Fibroblast of mammary gland (primary cell): ENCODE measurements at regions not wholly inside any gene's neighbourhood (a gene's known extent, or its start where the extent isn't known, plus 50 kb on each side); places are given as distances from the start of the nearest gene placed in this dataset.

Source experiments
- DNase-seq: peaks from one replicate; pipeline ENCODE4 v3.0.0-alpha.2; 2010; ENCODE audit warnings: low read depth
- H3K4me3 ChIP-seq: 2 replicates; pipeline ENCODE4 v1.5.1; 2011; ENCODE audit warnings: low read depth, mild to moderate bottlenecking, low read length, moderate library complexity; ENCODE audit not compliant: control insufficient read depth
- CTCF ChIP-seq: conservative IDR thresholded peaks from 2 replicates; pipeline ENCODE4 v1.5.1; 2011; ENCODE audit warnings: low read depth, low read length, inconsistent platforms; ENCODE audit not compliant: control insufficient read depth, insufficient read depth

DNA sequence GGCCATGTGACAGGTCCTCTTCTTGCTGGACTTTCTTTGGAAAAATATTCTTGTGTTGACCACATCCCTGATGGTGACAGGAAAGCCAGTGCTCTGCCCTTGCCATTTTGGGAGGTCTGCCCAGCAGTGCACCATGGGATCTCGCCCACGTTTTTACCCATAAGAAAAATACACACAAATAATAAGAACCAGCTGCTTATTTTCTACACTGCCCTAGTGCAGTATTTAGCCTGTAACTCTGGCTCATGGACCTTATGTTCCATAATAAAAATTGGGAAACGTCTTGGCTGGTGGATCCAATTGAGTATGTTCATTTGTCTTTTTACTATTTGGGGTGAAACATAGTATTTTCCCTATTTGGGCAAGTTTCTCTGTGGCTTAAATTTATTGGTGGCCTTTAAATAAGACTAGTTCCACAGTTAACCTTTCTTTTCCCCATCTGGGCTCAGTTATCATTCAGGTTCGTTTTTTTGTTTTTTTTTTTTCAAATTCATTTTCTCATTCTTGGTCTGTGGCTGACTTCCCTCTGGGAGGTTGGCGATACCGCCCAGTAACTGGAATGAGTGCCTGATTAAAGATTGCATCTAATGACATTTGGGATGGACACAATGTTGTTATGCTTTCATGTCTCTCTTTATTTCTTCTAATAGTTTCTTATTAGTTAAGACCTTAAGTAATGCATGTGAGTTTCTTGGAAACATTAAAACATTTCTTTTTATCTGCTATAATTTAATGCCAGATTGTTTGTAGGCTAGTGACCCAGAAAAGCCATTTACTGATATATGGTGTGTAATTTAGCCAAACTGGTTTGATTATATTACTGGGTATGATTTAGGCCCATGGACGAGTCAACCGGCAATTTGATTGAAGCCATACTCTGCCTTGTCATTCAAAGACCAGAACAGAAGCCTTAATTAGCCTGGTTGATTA is 163.7 kb downstream of the FGF10 start:
- peak; percentile 41 for DNase-seq
- no peak for TF ChIP-seq CTCF
- no peak overlapping the region for H3K4me3 ChIP-seq

DNA sequence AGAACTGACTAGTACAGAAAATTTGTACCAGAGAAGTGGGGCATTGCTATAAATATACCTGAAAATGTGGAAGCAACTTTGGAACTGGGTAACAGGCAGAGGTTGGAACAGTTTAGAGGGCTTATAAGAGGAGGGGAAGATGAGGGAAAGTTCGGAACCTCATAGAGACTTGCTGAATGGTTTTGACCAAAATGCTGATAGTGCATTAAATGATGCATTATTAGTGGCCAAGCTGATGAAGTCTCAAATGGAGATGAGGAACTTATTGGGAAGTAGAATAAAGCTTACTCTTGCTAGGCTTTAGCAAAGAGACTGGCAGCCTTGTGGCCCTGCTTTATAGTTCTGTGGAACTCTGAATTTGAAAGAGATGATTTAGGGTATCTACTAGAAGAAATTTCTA is 189.8 kb downstream of the FGF10 start:
- TF ChIP-seq CTCF: no peak

DNA sequence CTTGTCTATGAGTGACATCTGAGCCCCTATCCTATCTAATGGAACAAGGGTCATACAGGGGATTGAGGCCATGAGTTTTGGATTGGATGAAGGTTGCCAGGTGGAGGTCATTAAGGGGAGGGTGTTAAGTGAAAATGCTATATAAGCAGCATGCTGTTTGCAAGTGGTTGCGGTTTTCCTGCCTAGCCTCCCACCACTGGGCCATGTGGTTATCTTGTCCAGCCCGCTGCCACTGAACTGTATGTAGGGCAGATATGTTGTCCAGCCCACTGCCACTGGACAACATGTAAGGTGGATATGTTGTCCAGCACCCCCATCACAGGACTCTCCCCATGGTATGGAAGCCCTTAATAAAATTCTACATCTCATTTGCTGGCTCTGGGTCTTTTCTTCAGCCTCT is 200.0 kb downstream of the FGF10 start:
- TF ChIP-seq CTCF: no peak
- DNase-seq: no peak
- H3K4me3 ChIP-seq: no peak overlapping the region

More for the DNA sequence above, 189.8 kb downstream of the FGF10 start:
- H3K4me3 ChIP-seq: no peak overlapping the region
- no peak for DNase-seq

- no peak for DNase-seq
- H3K4me3 ChIP-seq: no peak overlapping the region
- TF ChIP-seq CTCF: no peak
Observed at GRCh38 chr5:44187973-44188372, 201.2 kb downstream of the FGF10 start.

DNA sequence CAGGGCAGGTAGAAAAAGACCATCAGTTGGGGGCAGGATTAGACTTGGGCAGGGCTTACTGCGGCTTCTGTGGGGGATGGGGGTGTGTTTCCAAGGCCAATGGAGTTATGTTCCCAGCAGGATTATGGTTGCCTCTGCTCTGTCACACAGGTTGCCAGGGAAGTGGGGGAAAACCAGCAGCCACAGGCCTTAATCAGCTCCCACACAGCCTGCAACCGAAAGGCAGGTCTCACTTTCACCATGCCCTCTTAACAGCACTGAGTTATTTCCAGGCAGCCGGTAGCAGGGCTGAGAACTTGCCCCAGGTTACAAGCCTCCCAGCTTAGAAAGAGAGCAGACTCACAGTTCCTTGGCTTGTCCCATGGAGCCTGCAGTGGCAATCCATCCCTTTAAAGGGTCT is 205.5 kb downstream of the FGF10 start:
- no peak for DNase-seq
- no peak overlapping the region for H3K4me3 ChIP-seq
- TF ChIP-seq CTCF: no peak

- no peak overlapping the region for H3K4me3 ChIP-seq
- no peak for TF ChIP-seq CTCF
- DNase-seq: no peak
Observed at GRCh38 chr5:44183312-44183711, 205.9 kb downstream of the FGF10 start.

DNA sequence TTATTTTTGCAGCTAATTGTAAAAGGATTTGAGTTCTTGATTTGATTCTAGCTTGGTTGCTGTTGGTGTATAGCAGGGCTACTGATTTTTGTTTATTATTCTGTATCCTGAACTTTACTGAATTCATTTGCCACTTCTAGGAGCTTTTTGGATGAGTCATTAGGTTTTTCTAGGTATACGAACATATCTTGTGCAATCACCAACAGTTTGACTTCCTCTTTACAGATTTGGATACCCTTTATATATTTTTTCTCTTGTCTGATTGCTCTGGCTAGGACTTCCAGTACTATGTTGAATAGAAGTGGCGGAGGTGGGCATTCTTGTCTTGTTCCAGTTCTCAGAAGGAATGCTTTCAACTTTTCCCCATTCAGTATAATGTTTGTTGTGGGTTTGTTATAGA is 210.8 kb downstream of the FGF10 start:
- no peak for TF ChIP-seq CTCF
- peak; percentile 28 for DNase-seq
- H3K4me3 ChIP-seq: no peak overlapping the region
